ENCODE measurements at regions not wholly inside any gene's neighbourhood (a gene's known extent, or its start where the extent isn't known, plus 50 kb on each side); places are given as distances from the start of the nearest gene placed in this dataset.

DNA sequence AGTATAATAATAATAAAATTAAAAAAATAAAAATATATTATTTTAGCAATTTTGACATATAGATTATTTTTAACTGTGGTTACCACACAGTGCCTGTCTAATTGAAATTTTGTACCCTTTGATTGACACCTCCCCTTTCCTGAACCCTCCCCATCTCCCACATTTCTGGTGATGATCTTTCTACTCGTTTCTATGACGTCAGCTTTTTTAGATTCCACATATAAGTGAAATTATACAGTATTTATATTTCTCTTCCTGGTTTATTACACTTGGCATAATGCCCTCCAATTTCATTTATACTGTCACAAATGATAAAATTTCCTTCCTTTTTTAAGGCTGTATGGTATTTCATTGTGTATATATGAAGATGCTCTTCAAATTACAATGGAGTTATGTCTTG lies 258.1 kb upstream of the PTCHD4 start:
- DNase-seq: no peak

DNA sequence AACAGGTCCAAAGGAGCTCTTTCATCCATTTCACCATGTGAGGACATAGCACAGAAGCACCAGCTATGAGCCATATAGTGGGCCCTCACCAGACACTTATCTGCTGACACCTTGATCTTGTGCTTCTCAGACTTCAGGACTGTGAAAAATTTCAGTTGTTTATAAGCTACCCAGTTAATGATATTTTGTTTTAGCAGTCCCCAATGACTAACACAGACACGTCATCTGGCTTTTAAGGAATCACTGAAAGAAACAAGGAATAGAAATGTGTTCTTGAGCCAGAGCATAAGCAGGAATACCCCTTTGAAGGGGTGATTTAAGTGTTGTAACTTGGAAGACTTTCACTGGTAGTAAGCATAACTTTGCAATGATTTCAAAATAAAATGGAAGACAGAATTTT lies 214.7 kb upstream of the PTCHD4 start:
- no peak for DNase-seq

DNA sequence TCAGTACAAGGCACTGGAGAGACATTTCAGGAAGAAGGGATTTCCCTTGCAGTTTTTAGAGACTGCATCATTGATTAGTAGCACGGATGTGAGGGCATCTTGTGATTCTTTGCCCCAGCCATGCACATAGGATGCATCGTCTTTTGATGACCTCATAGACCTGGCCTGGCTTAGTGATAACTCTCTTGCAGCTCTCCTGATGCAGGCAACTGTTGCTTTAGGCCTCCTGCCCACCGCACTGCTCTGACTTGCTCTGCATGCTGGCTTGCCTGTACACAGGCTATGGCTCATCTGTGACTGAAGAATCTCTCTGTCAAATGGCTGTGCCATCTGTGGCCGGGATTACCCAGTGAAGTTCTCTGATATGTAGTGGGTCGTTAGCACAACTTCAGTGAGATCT lies 207.7 kb upstream of the PTCHD4 start:
- no peak for DNase-seq

DNA sequence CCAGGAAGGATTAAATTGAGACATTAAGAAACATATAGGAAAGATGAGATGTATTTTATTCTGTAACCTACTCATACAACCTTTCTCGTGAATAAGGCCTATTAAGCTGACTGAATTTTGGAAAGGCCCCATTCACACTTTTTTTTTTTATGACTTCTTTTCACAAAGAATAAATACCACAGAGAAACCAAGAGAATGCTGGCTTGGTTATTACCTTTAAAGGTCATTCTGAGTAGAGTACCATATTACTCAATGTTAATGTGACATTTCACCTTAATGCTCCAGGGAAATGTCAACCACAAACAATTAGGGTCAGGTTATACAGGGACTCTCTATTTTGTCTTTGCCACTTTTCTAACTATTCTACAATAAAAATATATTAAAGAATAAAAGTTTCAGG lies 204.9 kb upstream of the PTCHD4 start:
- DNase-seq: no peak

DNA sequence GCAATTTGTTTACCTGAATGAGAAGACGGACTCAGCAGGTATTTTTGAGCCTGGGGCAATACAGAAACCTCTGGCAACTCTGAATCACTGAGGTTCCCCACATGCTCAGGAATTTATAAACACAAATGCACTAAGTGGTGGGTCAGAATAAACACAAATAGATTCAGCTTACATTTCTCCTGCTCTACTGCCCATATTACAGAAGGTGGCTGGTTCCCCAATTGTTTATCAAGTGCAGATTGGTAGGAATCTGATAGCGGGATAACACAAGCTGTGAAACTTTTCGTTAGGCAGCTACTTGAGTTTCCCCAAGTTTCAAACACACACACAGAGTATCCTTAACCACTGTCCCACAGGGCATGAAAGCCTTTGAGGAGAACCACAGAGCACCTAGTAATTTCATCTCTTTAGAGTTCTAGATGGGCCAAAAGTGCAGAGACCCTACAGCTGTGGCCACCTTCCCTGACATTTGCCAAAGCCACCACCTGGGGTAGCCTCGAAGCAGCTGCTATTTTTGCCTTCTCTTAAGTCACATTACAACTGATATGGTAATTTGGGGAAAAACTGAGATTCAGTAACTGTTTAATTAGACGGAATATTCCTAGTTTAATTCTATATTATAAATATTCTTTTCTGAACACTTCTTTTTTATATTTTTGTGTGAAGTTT lies 204.2 kb upstream of the PTCHD4 start:
- no peak for DNase-seq

DNA sequence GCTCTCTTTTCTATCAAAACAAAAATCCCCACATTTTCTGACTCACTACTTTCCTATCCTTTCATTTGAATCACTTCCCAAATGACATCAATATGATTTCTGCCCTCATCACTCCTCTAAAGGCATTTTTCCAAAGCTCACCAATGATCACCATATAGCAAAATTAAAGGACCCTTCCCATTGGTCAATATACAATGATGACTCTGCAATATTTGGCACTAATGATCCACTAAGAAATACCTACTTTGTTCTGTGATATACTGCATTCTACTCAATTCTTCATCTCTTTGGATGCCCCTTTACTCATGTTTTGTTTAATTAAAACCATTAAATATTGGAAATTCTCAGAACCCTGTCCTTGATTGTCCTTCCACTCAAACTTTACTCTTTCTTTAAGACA lies 200.3 kb upstream of the PTCHD4 start:
- no peak for DNase-seq

DNA sequence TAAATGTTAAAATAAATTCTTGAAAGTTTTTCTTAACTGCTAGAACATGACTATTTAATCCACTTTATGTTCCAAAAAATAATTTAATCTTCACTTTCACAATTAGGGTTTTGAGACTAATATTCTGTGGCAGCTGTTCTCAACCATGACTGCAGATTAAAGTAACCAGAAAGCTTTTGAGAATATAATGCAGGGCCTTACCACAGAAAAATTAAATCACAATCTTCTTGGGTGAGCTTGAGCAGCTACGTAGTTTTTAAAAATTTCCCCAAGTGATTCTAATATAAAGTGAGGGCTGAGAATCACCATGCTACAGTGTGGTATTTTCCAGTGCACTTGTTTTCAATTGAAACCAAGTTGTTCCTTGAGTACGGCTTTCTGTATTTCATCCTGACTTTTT lies 196.6 kb upstream of the PTCHD4 start:
- DNase-seq: no peak

DNA sequence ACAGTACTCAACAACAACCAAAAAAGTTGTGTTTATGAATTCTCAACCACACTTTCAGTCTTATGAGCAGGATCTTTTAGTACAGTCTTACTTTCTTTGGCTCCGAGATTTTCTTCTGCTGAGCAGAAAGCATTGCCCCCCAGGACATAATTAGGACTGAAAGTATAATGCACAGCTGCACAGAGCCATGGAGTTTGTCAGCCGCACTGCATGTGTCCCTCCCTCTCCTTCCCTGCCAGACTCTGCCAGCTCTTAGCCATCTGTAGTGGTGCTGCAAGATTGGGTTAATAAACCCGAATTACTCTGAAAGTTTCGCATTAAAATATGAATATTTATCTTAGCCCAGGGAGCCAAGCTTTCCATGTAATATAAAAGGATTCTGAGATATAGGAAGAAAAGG lies 179.6 kb upstream of the PTCHD4 start:
- no peak for DNase-seq

DNA sequence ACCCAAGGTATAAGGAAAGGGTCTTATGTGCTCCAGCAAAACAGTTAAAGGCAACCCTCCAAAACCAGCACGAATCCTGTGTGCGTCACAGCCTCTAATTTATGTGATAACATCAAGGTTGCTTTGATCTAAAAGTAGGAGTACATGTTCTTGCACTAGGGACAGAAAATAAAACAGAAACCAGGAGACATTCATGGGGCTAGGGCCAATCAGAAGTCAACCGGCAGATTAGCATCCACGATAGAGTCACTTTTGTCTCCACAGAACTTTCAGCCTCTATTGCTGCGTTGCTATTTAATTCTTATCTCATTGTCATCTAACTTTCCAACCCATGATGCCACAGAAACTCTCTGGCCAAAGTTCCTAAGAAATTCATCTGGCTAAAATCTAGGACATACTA lies 178.8 kb upstream of the PTCHD4 start:
- no peak for DNase-seq

DNA sequence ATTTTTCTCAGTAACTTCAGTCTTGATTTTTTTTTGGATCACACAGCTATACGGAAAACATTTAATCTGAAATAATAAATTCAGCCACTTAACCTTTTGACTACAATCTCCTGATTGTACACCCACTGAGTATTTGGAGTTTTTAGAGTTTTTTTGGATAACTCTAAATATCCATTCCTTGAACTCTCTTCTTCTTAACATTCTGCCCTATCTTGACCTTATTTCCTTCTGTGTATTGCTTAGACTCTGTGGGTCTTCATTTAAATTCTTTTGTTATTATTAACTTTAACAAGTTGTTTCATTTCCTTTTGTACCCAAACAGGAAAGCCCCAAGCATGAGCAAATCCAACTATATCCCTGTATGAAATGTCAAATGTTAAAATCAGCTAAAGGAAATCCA lies 170.2 kb upstream of the PTCHD4 start:
- DNase-seq: no peak

DNA sequence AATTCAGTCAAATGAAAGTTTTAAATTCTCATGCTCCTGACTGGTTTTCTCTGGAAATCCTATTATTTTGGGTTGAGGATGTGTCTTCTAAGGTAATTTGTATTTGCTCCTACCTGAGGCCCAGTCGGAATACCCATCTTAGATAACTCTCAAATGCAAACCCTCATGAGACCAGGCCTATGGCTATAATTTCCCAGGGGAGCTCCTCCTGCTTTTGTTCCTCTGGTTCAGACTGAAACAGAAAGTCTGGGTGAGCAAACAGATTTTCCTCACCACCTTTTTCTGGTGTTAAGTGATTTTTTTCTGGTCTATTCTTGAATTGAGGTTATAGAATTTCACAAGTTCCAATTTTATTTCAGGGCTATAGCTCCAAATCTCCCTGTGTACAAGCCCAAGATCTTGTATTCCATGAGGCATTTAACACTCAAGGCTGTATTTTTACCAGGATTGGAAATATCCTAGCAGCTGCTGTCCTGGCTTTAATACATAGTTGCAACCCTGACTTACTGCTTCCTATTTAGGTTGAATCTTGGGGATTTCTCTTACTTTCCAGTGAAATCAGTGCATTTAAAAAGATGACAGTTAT lies 169.1 kb upstream of the PTCHD4 start:
- DNase-seq: no peak

DNA sequence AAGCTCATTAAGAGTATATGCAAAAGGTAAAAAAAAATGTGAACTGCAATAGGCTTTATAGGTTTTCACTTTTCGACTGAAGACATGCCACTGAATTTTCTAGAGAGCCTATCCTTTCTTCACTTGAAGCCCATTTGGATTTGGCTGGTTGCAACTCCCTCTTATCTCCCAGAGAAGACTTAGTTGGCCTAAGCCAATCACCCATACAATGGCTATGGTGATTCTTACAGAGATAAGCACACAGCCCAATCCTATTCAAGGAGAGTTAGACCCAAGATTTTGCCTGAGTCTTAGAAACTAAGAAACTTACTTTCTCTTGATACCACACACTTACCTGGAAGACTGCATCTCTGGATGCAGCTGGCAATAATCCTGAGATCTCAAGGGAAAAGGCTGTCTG lies 167.3 kb upstream of the PTCHD4 start:
- DNase-seq: no peak

DNA sequence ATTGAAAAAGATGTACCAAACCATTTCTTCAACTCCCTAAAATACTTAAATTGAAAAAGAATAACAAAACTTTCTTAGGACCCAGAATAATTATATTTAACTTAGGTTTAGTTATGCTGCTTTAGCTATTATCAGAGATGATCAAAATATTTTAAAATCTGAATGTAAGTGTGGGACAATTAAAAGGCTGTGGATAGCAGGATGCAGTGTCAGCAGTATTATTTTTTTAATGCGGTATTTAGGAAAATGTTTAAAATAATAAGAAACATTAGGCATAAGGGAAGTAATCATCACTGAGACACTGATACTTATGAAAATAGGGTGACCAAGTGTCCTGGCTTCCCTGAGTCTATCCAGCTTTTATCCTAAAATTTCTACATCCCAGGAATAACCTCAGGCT lies 161.5 kb upstream of the PTCHD4 start:
- DNase-seq: no peak

DNA sequence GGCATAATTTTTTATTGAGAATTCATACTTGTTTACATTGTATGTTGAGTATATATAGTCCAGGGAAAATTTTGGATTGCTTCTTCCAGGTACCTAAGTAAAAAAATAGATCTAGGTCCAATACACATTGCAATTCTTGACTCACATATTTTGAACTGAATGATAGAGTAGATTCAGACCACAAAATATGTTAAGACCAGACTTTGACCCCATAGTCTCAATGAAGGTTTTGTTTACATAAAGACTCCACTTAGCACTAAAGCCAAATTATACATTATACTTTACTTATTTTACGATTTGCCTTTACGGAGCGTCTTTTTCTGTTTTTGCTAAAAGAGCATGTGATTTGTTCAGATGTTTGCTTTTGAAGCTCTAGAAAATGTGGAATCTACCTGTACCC lies 144.1 kb upstream of the PTCHD4 start:
- no peak for DNase-seq

DNA sequence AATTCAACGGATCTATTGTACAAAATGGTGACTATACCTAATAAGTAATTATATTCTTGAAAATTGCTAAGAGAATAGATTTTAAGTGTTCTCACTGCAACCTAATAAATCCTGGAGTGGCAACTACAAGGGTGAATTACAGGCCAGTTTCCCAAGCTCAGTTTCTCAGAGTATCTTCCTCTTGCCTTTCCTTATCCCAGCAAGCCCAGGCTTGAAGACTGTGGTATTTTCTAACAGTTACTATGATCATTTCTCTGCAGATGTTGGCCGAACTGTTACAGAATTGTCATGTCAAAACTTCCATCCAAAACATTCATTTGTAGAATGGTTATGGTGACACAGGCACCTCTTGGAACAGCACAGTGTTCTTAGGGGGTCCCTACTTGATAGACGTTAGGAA lies 138.1 kb upstream of the PTCHD4 start:
- no peak for DNase-seq

DNA sequence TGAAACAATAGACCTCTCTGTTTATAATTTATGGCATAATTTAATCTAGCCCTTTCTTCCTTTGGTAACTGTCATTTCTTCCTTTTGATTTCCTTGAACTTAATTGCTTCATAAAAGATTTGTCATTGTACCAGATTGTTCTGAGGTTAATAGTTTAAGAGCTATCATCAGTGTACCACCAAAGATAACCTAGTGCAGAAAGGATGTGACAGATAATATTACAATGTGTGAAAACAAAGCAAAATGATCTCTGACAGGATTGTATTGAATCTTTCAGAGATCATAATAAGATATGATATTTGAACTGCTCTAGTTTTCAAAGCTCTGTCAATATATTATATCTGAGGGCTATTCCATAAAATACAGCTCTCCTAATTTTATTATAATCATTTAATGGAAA lies 132.1 kb upstream of the PTCHD4 start:
- DNase-seq: no peak

DNA sequence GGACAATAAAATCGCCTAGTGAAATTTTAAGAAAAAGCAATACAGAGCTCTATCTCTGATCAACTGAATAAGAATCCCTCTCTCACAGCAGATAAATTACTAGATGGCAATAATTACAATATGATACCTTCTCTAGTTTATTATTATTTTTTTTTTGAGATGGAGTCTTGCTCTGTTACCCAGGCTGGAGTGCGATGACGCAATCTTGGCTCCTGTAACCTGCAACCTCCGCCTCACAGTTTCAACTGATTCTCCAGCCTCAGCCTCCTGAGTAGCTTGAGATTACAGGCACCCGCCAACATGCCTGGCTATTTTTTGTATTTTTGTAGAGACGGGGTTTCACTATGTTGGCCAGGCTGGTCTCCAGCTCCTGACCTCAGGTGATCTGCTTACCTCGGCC lies 129.3 kb upstream of the PTCHD4 start:
- no peak for DNase-seq

DNA sequence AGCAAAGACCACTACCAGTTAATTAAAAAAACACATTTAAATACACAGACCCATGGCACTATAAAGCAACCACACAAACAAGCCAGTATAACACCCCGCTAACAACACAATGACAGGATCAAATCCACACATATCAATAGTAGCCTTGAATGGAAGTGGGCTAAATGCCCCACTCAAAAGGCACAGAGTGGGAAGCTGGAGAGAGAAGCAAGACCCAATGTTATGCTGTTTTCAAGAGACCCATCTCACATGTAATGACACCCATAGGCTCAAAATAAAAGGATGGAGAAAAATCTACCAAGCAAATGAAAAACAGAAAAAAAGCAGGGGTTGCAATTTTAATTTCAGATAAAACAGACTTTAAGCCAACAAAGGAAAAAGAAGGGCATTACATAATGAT lies 125.4 kb upstream of the PTCHD4 start:
- no peak for DNase-seq

DNA sequence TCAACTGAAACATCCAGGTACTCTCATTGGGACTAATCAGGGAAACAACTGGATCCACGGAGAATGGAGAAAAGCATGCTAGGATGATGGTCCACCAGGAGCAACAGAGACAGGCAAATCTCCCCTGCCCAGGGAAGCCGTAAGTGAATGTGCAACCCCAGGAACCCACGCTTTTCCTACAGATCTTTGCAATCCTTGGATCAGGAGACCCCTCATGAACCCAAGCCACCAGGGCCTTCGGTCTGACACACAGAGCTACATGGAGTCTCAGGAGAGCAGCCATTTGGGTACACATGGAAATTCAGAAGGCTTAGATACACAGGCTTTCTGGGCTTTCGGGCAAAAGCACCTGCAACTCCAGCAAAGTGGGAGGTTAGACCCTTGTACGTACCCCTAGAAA lies 122.1 kb upstream of the PTCHD4 start:
- DNase-seq: no peak

DNA sequence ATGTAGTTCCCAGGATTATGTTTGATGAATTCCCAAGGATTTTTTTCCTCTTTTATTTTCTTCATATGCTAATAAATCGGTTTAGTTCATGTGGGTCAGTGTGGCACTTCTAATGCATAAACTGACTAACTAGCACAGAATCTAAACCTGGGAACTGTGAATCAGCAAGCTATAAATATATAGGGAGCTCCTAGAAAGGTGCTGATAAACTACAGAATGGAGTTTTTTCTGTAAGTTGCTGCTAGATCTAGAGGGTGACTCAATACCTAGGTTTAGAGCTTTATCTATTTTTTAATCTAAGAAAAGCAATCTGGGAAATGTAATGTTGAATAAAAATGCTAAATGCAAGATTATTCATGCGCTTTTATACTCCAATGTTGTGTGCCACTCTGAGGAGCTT lies 118.8 kb upstream of the PTCHD4 start:
- no peak for DNase-seq

DNA sequence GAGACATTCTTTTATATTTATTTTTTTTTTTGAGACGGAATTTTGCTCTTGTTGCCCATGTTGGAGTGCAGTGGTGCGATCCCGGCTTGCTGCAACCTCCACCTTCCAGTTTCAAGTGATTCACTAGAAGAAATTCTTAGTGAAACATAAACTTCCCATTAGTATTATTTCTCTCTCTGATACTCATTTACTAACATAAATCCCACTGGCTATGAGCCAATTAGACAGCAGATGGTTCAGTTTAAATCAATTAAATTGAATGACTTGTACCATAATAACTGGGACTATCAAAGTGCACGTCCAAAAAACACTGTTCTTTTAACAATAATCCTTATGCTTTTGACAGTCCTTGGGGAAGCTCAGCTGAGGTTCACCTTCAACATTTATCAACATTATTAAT lies 111.2 kb upstream of the PTCHD4 start:
- no peak for DNase-seq

DNA sequence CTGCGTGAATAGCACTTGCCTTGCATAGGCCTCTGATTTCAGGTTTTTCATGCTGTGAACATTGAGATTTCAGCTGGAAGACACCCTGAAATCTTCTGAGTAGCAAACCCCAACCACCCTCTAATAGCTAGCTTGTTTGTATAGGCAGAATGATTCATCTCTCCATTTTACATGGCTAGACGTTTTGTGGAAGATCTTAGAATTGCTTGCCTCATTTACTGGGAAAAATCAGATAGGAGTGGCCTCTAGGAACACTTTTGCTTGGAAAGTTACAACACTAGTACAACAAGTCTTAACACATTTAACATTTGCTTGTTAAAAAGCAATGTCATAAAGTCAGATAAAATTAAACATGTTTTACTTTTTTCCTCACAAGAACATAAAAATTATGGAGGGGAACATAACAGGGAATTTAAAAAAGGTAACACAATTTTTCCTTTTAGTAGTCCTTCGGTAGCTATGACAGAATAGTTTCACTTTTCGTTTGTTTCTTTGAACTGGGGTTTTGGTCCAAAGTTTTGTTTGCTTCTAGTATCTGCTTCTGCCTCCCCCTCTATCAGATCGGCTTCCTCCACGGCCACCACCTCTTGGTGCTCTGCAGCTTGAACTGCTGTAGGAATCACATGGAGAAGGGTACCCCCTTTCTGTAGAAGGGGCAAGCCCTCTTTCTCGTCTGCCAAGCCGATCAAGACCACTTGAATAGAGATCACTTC lies 102.2 kb upstream of the PTCHD4 start:
- no peak for DNase-seq

DNA sequence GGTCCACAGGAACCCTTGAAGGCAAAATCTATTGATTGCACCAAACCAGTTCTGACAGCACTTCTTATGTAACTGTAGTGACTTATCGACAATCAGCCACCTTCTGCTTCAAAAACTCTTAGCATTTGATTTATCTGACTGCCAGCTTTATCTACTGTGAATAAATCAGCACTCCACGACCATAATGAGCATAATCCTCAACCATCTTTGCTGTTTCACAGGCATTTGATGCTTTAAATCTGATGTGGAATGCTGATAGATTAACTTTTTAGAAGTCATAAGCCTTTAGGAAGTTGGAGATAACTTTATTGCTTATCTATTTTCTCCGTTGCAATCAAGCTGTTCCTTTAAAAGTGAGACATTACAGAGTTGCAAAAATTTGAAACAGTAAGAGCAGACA lies 101.5 kb upstream of the PTCHD4 start:
- no peak for DNase-seq

DNA sequence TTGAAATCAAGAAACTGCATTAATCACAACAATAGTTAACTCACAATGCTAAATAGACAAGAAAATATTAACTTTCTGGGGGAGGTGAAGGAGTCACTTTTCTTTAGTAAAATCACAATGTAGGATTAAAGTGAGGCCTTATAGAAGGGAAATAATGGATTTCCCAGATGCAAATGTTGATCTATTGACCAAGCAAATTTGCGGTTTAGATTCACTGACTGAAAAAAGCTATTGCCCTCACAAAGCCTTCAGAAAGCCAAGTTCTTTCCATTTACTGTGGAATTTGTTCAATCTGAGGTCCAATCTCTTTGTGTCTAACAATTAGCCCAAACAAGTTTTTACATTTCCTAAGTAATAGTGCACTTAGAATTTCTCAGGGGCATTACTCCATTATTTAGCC lies 95.1 kb upstream of the PTCHD4 start:
- DNase-seq: no peak

DNA sequence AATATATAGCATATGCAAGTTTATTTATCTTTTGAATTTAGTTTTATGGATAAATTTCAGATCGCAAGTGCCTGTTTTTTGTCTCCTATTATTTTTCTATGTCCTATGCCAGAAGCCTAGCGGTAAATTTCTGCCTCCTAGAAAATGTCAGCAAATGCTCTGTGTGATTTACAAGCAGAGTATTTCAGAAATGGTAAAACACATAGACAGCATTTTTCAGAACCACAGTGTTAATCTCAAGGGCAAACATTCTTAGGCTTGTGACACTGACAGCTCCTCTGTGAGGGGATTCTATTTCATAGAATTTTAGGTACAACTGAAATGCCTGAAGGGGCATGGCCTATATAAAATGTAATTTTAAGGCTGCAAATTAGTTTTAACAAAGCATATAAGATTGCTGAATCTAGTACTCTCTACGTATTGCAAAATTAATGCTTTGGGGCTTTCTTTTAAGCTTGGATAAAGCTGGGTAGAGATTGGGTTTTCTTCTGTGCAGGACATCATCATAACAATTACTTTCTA lies 89.9 kb upstream of the PTCHD4 start:
- no peak for DNase-seq
